ENCODE measurements at regions not wholly inside any gene's neighbourhood (a gene's known extent, or its start where the extent isn't known, plus 50 kb on each side); places are given as distances from the start of the nearest gene placed in this dataset.

GRCh38 chr14:97844042-97844441 lies 1046.9 kb downstream of the VRK1 start:
- Mint-ChIP-seq H3K4me1 (ENCODE audit: low read depth, unreplicated experiment) (no peaks in the 10 kb centered on the region), H3K4me3 (ENCODE audit: unreplicated experiment) (no peak overlapping the region), H3K9me3 (ENCODE audit: unreplicated experiment) (no peaks in the 10 kb centered on the region), H3K27me3 (ENCODE audit: low read depth, unreplicated experiment) (peaks cover 26% of the 10 kb centered on the region), H3K36me3 (ENCODE audit: low read depth, unreplicated experiment) (no peaks in the 10 kb centered on the region), H3K27ac (ENCODE audit: unreplicated experiment) (no peak overlapping the region)
- no peak overlapping the region for H3K27ac ChIP-seq (ENCODE audit: low read depth, low read length)
- no peak overlapping the region for H3K4me2 ChIP-seq (ENCODE audit: low read length)
- no peak overlapping the region for H2AFZ ChIP-seq (ENCODE audit: low read depth, low read length)
- no peaks in the 10 kb centered on the region for H3K27me3 ChIP-seq (ENCODE audit: insufficient read depth, low read length)
- H3K4me3 ChIP-seq (ENCODE audit: insufficient read depth, low read depth, low read length) = no peak overlapping the region
- FAIRE-seq (no peak), DNase-seq (ENCODE audit: low read depth) (no peak)
- TF ChIP-seq CTCF (IDR thresholded peaks at IDR 0.05; ENCODE audit: insufficient read depth, low read depth, low read length) (no peak), EZH2 (IDR thresholded peaks at IDR 0.05; ENCODE audit: insufficient read depth, low read length) (no peak)
- no peaks in the 10 kb centered on the region for H3K9me3 ChIP-seq (ENCODE audit: insufficient read depth, low read depth, low read length)
- H4K20me1 ChIP-seq (ENCODE audit: insufficient read depth, low read length) = no peaks in the 10 kb centered on the region
- H3K79me2 ChIP-seq (ENCODE audit: insufficient read depth, low read length) = no peaks in the 10 kb centered on the region
- H3K36me3 ChIP-seq (ENCODE audit: insufficient read depth, low read length) = no peaks in the 10 kb centered on the region
- H3K4me1 ChIP-seq (ENCODE audit: insufficient read depth, low read length) = no peaks in the 10 kb centered on the region
- H3K9ac ChIP-seq (ENCODE audit: low read length) = no peak overlapping the region

- DNase-seq (ENCODE audit: low read depth) (no peak), FAIRE-seq (no peak)
- no peak overlapping the region for H3K4me3 Mint-ChIP-seq (ENCODE audit: unreplicated experiment)
- no peaks in the 10 kb centered on the region for H3K27me3 ChIP-seq (ENCODE audit: insufficient read depth, low read length)
- no peaks in the 10 kb centered on the region for H3K4me1 Mint-ChIP-seq (ENCODE audit: low read depth, unreplicated experiment)
- H3K36me3 Mint-ChIP-seq (ENCODE audit: low read depth, unreplicated experiment) = no peaks in the 10 kb centered on the region
- no peak overlapping the region for H3K27ac ChIP-seq (ENCODE audit: low read depth, low read length)
- peaks cover 15% of the 10 kb centered on the region for H3K27me3 Mint-ChIP-seq (ENCODE audit: low read depth, unreplicated experiment)
- no peak overlapping the region for H3K27ac Mint-ChIP-seq (ENCODE audit: unreplicated experiment)
- TF ChIP-seq EZH2 (IDR thresholded peaks at IDR 0.05; ENCODE audit: insufficient read depth, low read length) = no peak
- TF ChIP-seq CTCF (IDR thresholded peaks at IDR 0.05; ENCODE audit: insufficient read depth, low read depth, low read length) = no peak
- no peaks in the 10 kb centered on the region for H3K9me3 Mint-ChIP-seq (ENCODE audit: unreplicated experiment)
- no peak overlapping the region for H2AFZ ChIP-seq (ENCODE audit: low read depth, low read length)
- no peak overlapping the region for H3K4me3 ChIP-seq (ENCODE audit: insufficient read depth, low read depth, low read length)
- no peaks in the 10 kb centered on the region for H3K9me3 ChIP-seq (ENCODE audit: insufficient read depth, low read depth, low read length)
- no peaks in the 10 kb centered on the region for H3K4me1 ChIP-seq (ENCODE audit: insufficient read depth, low read length)
- no peaks in the 10 kb centered on the region for H3K36me3 ChIP-seq (ENCODE audit: insufficient read depth, low read length)
- no peaks in the 10 kb centered on the region for H3K79me2 ChIP-seq (ENCODE audit: insufficient read depth, low read length)
- no peak overlapping the region for H3K4me2 ChIP-seq (ENCODE audit: low read length)
- H3K9ac ChIP-seq (ENCODE audit: low read length) = no peak overlapping the region
- no peaks in the 10 kb centered on the region for H4K20me1 ChIP-seq (ENCODE audit: insufficient read depth, low read length)
Measured at GRCh38 chr14:97846156-97846555, 1049.0 kb downstream of the VRK1 start.

GRCh38 chr14:97848317-97848980 lies 1051.3 kb downstream of the VRK1 start:
- H3K4me1 ChIP-seq (ENCODE audit: insufficient read depth, low read length) = no peaks in the 10 kb centered on the region
- Mint-ChIP-seq H3K27me3 (ENCODE audit: low read depth, unreplicated experiment) (peaks cover 2% of the 10 kb centered on the region), H3K4me3 (ENCODE audit: unreplicated experiment) (no peak overlapping the region), H3K4me1 (ENCODE audit: low read depth, unreplicated experiment) (no peaks in the 10 kb centered on the region), H3K36me3 (ENCODE audit: low read depth, unreplicated experiment) (no peaks in the 10 kb centered on the region), H3K27ac (ENCODE audit: unreplicated experiment) (no peak overlapping the region), H3K9me3 (ENCODE audit: unreplicated experiment) (no peaks in the 10 kb centered on the region)
- no peak overlapping the region for H3K4me2 ChIP-seq (ENCODE audit: low read length)
- H3K4me3 ChIP-seq (ENCODE audit: insufficient read depth, low read depth, low read length) = no peak overlapping the region
- TF ChIP-seq EZH2 (IDR thresholded peaks at IDR 0.05; ENCODE audit: insufficient read depth, low read length) (no peak), CTCF (IDR thresholded peaks at IDR 0.05; ENCODE audit: insufficient read depth, low read depth, low read length) (no peak)
- H3K79me2 ChIP-seq (ENCODE audit: insufficient read depth, low read length) = no peaks in the 10 kb centered on the region
- DNase-seq (ENCODE audit: low read depth) = no peak
- no peak for FAIRE-seq
- H3K36me3 ChIP-seq (ENCODE audit: insufficient read depth, low read length) = no peaks in the 10 kb centered on the region
- H2AFZ ChIP-seq (ENCODE audit: low read depth, low read length) = no peak overlapping the region
- H4K20me1 ChIP-seq (ENCODE audit: insufficient read depth, low read length) = no peaks in the 10 kb centered on the region
- no peaks in the 10 kb centered on the region for H3K9me3 ChIP-seq (ENCODE audit: insufficient read depth, low read depth, low read length)
- no peaks in the 10 kb centered on the region for H3K27me3 ChIP-seq (ENCODE audit: insufficient read depth, low read length)
- H3K27ac ChIP-seq (ENCODE audit: low read depth, low read length) = no peak overlapping the region
- no peak overlapping the region for H3K9ac ChIP-seq (ENCODE audit: low read length)

All from astrocyte (in vitro differentiated cells and primary cell).